GM23248 (cell line): ENCODE measurements at regions not wholly inside any gene's neighbourhood (a gene's known extent, or its start where the extent isn't known, plus 50 kb on each side); places are given as distances from the start of the nearest gene placed in this dataset.

Experiments used
- EZH2 ChIP-seq: fragments of 200-600 bp; sonication (generic); IDR thresholded peaks from 2 replicates; pipeline ENCODE4 v1.6.1; 2018; ENCODE audit warnings: antibody characterized with exemption, mild to moderate bottlenecking; ENCODE audit not compliant: insufficient read depth, poor library complexity, severe bottlenecking
- EZH2phosphoT487 ChIP-seq: fragments of 200-600 bp; sonication (generic); IDR thresholded peaks from 2 replicates; pipeline ENCODE4 v1.6.1; 2018; ENCODE audit warnings: antibody characterized with exemption, moderate library complexity, mild to moderate bottlenecking, low read depth; ENCODE audit not compliant: insufficient read depth

- no peak for TF ChIP-seq EZH2
- no peak for TF ChIP-seq EZH2phosphoT487
Measured at GRCh38 chr2:6495466-6495865, 370.2 kb downstream of the CMPK2 start.
